Mucosa of descending colon (tissue), 3 donors: ENCODE measurements at regions not wholly inside any gene's neighbourhood (a gene's known extent, or its start where the extent isn't known, plus 50 kb on each side); places are given as distances from the start of the nearest gene placed in this dataset.

Experiments used
- ATAC-seq: fragments of 200-7000 bp; cut with Tn5 transposase; one replicate; pipeline ENCODE4 v1.9.1; 2020; ENCODE audit warnings: mild to moderate bottlenecking, moderate library complexity
- DNase-seq, 3 donors: peaks; one replicate each; pipeline ENCODE4 v3.0.0-alpha.2; 2020
- H3K36me3 ChIP-seq: fragments of 200-600 bp; one replicate; pipeline ENCODE4 v1.8.0; 2021; ENCODE audit warnings: low read depth, mild to moderate bottlenecking
- H3K4me1 ChIP-seq: fragments of 200-600 bp; one replicate; pipeline ENCODE4 v1.8.0; 2021; ENCODE audit warnings: low read depth, mild to moderate bottlenecking
- H3K4me3 ChIP-seq: fragments of 200-600 bp; one replicate; pipeline ENCODE4 v1.8.0; 2021; ENCODE audit warnings: mild to moderate bottlenecking
- H3K9me3 ChIP-seq: fragments of 200-600 bp; one replicate; pipeline ENCODE4 v1.8.0; 2021; ENCODE audit warnings: mild to moderate bottlenecking
- intact Hi-C, 2 donors: fragments of 100-400 bp; cut with DNase I in 1 of 2; cut with micrococcal nuclease in 1 of 2; formaldehyde crosslinking; loops; one replicate each; pipeline versions ENCODE4 v1.11.0 to v1.11.1; 2022; cut with DNase I, micrococcal nuclease
- TF ChIP-seq, protein P1 (sequence below): fragments of 200-600 bp; IDR thresholded peaks from one replicate; pipeline ENCODE4 v1.8.0; 2022; ENCODE audit warnings: antibody characterized with exemption, mild to moderate bottlenecking
- donor health status: DM: no; HTN: no; CAD: no; lungs with moderate emphysema.
- donor health status: DM: no; HTN: no; CAD: no.
- donor health status: DM: no; HTN: yes; CAD: no.

GRCh38 chr12:97305651-97306050, 157.0 kb upstream of the RMST start:
- intact Hi-C loops: loop anchor here in 1 of 2 donors (10.0 kb wide), 1 partner anchor 731 kb away; no protein-coding TSS in a partner anchor
- TF ChIP-seq, protein P1, sequence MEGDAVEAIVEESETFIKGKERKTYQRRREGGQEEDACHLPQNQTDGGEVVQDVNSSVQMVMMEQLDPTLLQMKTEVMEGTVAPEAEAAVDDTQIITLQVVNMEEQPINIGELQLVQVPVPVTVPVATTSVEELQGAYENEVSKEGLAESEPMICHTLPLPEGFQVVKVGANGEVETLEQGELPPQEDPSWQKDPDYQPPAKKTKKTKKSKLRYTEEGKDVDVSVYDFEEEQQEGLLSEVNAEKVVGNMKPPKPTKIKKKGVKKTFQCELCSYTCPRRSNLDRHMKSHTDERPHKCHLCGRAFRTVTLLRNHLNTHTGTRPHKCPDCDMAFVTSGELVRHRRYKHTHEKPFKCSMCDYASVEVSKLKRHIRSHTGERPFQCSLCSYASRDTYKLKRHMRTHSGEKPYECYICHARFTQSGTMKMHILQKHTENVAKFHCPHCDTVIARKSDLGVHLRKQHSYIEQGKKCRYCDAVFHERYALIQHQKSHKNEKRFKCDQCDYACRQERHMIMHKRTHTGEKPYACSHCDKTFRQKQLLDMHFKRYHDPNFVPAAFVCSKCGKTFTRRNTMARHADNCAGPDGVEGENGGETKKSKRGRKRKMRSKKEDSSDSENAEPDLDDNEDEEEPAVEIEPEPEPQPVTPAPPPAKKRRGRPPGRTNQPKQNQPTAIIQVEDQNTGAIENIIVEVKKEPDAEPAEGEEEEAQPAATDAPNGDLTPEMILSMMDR: no peak
- Histone ChIP-seq H3K36me3 (no peaks in the 10 kb centered on the region), H3K4me3 (no peak overlapping the region), H3K4me1 (no peaks in the 10 kb centered on the region), H3K9me3 (no peaks in the 10 kb centered on the region)
- DNase-seq (no peak), ATAC-seq (no peak)

GRCh38 chr12:97306147-97306546, 156.5 kb upstream of the RMST start:
- ATAC-seq: peak; percentile 37
- intact Hi-C loops: loop anchor here in 1 of 2 donors (10.0 kb wide), 1 partner anchor 731 kb away; no protein-coding TSS in a partner anchor

GRCh38 chr12:97308576-97309198, 153.9 kb upstream of the RMST start:
- intact Hi-C loops: loop anchor here in 1 of 2 donors (10.0 kb wide), 1 partner anchor 734 kb away; no protein-coding TSS in a partner anchor
- Histone ChIP-seq H3K4me3 (no peak overlapping the region), H3K9me3 (no peaks in the 10 kb centered on the region), H3K36me3 (no peaks in the 10 kb centered on the region), H3K4me1 (no peaks in the 10 kb centered on the region)
- DNase-seq (peak in 1 of 3 donors; percentile 40), ATAC-seq (peak; percentile 38)
- TF ChIP-seq, protein P1: peak; percentile 29

More at GRCh38 chr12:97306147-97306546, 156.5 kb upstream of the RMST start:
- Histone ChIP-seq H3K4me1 (no peaks in the 10 kb centered on the region), H3K4me3 (no peak overlapping the region), H3K9me3 (no peaks in the 10 kb centered on the region), H3K36me3 (no peaks in the 10 kb centered on the region)
- DNase-seq: no peak
- TF ChIP-seq, protein P1: no peak

DNA sequence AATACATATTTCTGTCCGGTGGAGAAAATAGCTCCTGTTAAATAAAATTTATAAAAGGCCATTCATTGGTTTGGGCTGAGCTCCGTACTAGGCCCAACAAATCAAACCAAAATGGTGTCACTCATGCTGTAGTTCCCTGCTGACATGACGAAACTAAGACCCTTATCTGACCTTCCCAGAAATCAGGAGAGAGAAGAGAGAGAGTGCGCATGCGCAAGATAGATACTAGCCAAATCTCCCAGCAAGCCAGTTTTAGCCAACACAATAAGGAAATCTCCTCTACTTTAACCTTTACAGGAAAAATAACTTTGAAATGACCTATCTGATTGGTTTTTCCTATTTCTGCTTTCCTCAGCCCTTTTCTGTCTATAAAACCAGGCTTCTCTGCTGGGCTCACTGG, 152.7 kb upstream of the RMST start:
- TF ChIP-seq, protein P1: no peak

GRCh38 chr12:97312570-97313135, 150.0 kb upstream of the RMST start:
- intact Hi-C loops: no loop called here
- TF ChIP-seq, protein P1: no peak
- Histone ChIP-seq H3K9me3 (no peaks in the 10 kb centered on the region), H3K36me3 (no peaks in the 10 kb centered on the region), H3K4me1 (no peaks in the 10 kb centered on the region), H3K4me3 (no peak overlapping the region)
- DNase-seq (no peak), ATAC-seq (no peak)

More for the DNA sequence above, 152.7 kb upstream of the RMST start:
- ATAC-seq: no peak
- Histone ChIP-seq H3K4me3 (no peak overlapping the region), H3K36me3 (no peaks in the 10 kb centered on the region), H3K9me3 (no peaks in the 10 kb centered on the region), H3K4me1 (no peaks in the 10 kb centered on the region)
- intact Hi-C loops: loop anchor here in 1 of 2 donors (10.0 kb wide), 1 partner anchor 735 kb away; no protein-coding TSS in a partner anchor
- no peak for DNase-seq
